ENCODE measurements at regions not wholly inside any gene's neighbourhood (a gene's known extent, or its start where the extent isn't known, plus 50 kb on each side); places are given as distances from the start of the nearest gene placed in this dataset.

- DNase-seq (ENCODE audit: low read depth) = peak; percentile 92
- no peak overlapping the region for H3K4me3 ChIP-seq (ENCODE audit: low read length)
- TF ChIP-seq CTCF (conservative IDR thresholded peaks at IDR 0.05; ENCODE audit: low read length) = no peak
Measured at GRCh38 chr3:99175276-99175812, 273.8 kb upstream of the DCBLD2 start.

DNA sequence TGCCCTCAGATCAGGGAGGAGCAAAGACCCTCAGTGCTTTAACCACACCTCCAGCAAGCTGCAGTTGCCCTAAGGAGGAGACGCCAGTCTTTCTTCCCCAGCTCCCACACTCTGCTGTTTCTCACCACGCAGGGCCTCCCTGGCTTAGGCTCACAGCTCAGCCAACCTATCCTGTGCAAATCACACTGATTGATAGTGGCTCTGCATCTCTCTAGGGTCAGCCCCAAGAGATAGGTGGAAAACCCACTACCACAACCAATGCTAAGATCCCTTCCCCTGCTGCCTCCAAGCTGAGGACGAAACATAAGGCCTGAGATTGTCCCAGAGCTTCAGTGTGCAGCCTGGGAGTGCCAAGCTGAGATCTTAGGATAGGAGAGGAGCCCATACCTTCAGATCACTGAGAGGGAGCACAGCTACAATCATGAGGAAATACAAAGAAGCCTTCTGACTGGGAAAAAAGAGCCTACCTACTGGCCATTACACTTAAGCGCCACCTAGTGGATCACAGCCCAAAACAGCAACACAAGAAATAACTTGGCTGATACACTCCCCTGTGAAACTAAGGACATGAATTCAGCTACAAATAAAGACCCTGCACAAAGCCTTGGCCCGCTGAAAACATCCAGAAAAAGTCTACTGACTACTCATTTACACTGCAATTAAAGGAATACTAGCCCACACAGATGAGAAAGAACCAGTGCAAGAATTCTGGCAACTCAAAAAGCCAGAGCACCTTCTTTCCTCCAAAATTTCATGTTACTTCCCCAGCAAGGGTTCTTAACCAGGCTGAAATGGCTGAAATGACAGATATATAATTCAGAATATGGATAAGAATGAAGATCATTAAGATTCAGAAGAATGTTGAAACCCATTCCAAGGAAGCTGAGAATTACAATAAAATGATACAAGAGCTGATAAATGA, 271.5 kb upstream of the DCBLD2 start:
- peak; percentile 85 for TF ChIP-seq CTCF (conservative IDR thresholded peaks at IDR 0.05; ENCODE audit: low read length)
- no peak overlapping the region for H3K4me3 ChIP-seq (ENCODE audit: low read length)
- DNase-seq (ENCODE audit: low read depth) = peak; percentile 86

- DNase-seq (ENCODE audit: low read depth) = no peak
- TF ChIP-seq CTCF (conservative IDR thresholded peaks at IDR 0.05; ENCODE audit: low read length) = no peak
- H3K4me3 ChIP-seq (ENCODE audit: low read length) = no peak overlapping the region
Measured at GRCh38 chr3:99171800-99172199, 270.3 kb upstream of the DCBLD2 start.

DNA sequence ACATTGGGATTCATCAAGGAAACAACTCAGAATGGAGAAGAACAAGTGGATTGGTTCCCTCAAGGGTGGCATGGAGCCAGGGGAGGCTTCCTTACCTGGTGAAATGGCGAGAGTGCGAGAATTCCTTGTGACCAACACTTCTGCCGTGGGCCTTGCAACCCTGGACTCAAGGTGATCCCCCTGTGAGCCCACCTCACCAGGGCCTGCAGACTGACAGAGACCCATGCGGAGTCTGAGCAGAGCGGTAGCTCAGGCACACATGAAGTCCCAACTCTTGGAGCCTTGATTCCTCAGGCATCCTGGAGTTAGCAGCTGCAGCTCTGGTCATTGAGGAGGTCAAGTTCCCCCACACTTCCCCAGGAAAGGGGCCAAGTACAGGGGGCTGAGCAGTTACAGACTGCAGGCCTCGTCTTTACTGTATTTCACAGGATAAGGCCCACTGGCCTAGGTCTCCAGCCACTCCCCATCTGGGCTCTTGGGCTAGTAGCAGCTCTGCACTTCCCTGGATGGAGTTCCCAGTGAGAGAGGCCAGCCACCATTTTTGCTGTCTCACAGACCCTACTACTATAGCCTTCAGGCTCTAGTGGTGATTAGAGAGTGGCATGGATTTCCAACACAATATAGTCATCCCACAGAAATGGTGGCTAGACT, 269.5 kb upstream of the DCBLD2 start:
- TF ChIP-seq CTCF (conservative IDR thresholded peaks at IDR 0.05; ENCODE audit: low read length) = no peak
- no peak for DNase-seq (ENCODE audit: low read depth)
- H3K4me3 ChIP-seq (ENCODE audit: low read length) = no peak overlapping the region

GRCh38 chr3:99167071-99167470, 265.6 kb upstream of the DCBLD2 start:
- peak; percentile 58 for DNase-seq (ENCODE audit: low read depth)
- no peak overlapping the region for H3K4me3 ChIP-seq (ENCODE audit: low read length)
- no peak for TF ChIP-seq CTCF (conservative IDR thresholded peaks at IDR 0.05; ENCODE audit: low read length)

DNA sequence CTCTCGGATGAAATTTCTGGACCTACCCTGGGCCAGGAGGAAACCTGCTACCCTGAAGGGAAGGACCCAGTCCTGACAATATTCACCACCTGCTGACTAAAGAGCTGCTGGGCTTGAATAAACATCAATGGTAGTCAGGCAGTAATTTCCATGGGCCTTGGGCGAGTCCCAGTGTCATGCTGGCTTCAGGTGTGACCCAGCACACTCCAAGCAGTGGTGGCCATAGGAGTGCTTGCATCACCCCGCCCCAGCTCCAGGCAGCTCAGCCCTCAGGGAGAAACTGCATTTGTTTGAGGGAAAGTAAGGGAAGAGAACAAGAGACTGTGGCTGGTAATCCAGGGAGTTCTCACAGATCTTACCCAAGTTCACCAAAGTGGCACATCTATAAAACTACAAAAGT, 261.8 kb upstream of the DCBLD2 start:
- no peak for TF ChIP-seq CTCF (conservative IDR thresholded peaks at IDR 0.05; ENCODE audit: low read length)
- DNase-seq (ENCODE audit: low read depth) = no peak
- H3K4me3 ChIP-seq (ENCODE audit: low read length) = no peak overlapping the region

Measured in AG10803 (cell line).